HCEC 1CT (cell line): ENCODE measurements at regions not wholly inside any gene's neighbourhood (a gene's known extent, or its start where the extent isn't known, plus 50 kb on each side); places are given as distances from the start of the nearest gene placed in this dataset.
"Not testable (repeated sequence)": the region's sequence is repeated elsewhere in the genome, so short reads cannot be mapped to it uniquely, and the experiment has no call there.

Source experiments
- DNase-seq: peaks from one replicate; pipeline ENCODE4 v3.0.0-alpha.2; 2017

- no peak for DNase-seq
Measured at GRCh38 chr3:101134331-101134730, 141.1 kb upstream of the ABI3BP start.

- no peak for DNase-seq
Measured at GRCh38 chr3:101133652-101134051, 140.4 kb upstream of the ABI3BP start.

DNA sequence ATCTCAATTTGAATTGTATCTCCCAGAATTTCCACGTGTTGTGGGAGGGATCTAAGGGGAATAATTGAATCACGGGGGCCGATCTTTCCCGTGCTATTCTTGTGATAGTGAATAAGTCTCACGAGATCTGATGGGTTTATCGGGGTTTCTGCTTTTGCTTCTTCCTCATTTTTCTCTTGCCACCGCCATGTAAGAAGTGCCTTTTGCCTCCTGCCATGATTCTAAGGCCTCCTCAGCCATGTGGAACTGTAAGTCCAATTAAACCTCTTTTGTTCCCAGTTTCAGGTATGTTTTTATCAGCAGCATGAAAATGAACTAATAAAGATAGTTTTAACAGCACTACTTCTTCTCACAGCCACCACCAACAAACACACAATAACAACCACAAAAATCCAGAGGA is 140.0 kb upstream of the ABI3BP start:
- DNase-seq = not testable (repeated sequence)

GRCh38 chr3:101131767-101132166 is 138.5 kb upstream of the ABI3BP start:
- DNase-seq = no peak

DNA sequence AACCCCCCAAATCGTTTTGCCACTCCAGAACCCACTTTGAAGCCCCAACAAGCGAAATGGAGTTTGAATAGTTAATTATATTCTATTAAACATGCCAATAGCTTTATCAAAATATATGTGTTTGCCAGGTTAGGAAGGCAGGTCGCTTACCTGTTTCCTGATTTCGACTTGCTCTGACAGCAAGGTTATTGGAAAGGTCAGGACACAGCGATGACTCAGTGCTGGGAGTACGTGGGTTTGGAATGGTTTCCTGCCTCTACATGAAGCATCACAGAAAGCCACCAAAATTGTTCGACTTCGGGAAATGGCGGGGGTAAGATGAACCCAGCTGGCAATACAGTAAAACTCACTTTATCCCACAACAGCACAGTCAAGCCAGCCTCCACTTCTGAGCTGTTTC is 135.6 kb upstream of the ABI3BP start:
- no peak for DNase-seq

DNA sequence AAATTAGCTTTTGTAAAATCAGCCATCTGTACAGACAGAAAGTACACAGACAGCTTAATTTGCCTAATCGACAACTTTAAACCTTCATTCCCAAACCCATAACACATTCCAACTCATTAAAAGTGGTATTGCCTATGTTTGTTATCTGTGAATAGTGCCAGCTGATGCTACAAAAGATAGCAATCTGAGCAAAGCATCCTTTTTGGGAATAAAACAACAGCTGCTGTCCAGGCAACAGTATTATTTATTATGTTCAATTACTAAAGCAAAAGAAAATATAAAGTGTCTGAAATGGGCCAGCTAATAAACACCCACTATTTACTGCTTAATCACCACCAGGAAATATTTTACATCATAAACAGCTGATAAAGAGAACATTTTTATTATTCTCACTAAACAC is 134.8 kb upstream of the ABI3BP start:
- no peak for DNase-seq

DNA sequence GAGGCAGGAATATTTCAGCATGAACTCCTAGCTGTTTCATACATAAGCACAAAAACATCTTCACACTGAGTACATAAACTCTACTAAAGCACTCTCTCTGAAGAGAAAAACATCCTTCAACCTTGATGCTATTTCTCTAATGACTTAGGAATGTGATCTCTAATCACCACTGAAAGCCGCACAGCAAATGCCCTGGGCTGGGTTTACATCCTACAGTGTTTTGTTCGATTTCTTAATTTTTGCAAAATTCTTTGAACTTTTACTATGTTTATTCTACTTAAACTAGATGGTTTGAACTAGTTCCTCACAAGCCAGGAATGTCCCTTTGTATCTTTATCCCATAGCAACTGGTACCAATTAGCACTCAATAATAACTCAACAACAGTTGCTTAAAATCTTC is 130.9 kb upstream of the ABI3BP start:
- DNase-seq = no peak

- no peak for DNase-seq
Measured at GRCh38 chr3:101123081-101123480, 129.9 kb upstream of the ABI3BP start.

DNA sequence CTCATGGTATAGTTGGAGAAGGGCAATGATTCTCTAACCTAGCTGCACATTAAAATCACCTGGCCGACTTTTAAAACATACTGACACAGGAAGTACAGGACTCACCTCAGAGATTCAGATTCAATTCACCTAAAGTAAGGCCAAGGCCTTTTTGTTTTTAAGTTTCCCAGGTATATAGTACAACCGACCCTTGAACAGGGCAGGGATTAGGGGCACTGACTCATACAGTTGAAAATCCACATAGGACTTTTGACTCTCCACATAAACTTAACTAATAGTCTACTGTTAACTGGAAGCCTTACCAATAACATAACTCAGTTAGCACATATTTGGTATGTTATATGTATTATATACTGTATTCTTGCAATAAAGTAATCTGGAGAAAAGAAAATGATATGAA is 129.5 kb upstream of the ABI3BP start:
- no peak for DNase-seq

DNA sequence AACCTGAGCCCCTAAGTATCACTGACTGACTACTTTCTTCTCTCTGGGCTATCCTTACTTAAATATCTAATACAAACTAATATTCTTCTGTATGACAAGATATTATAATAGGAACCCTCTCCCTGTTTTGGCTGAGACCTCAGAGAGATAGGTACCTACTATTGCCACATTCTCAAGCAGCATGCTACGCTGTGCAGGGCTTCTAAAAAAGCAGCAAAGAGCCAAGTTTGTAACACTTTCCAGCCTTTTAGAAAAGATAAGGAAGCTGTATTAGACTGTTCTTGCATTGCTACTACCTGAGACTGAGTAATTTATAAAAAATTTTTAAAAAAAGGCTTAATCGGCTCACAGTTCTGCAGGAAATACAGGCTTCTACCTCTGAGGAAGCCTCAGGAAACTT is 126.8 kb upstream of the ABI3BP start:
- DNase-seq = no peak

GRCh38 chr3:101119535-101119934 is 126.3 kb upstream of the ABI3BP start:
- DNase-seq = peak; percentile 80

GRCh38 chr3:101117980-101118379 is 124.8 kb upstream of the ABI3BP start:
- no peak for DNase-seq

DNA sequence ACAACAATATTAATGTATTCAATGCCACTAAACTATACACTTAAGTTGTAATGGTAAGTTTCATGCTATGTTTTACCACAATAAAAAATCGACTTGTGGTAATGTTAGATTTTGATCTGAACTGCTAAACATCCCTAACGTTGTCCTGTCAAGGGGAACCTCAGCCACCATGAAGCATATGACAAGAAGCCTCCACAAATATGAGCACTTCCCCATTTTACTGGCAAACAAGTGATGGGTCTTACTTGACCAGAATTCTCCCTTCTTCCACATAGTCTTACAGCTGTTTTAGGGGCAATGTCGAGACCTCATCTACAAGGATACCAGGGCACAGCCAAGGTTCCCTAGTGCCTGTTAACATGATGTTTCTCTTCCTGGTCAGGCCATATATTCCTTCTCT is 124.2 kb upstream of the ABI3BP start:
- no peak for DNase-seq

DNA sequence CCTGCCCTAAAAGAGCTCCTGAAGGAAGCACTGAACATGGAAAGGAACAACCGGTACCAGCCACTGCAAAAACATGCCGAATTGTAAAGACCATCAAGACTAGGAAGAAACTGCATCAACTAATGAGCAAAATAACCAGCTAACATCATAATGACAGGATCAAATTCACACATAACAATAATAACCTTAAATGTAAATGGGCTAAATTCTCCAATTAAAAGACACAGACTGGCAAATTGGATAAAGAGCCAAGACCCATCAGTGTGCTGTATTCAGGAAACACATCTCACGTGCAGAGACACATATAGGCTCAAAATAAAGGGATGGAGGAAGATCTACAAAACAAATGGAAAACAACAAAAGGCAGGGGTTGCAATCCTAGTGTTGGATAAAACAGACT is 117.1 kb upstream of the ABI3BP start:
- not testable (repeated sequence) for DNase-seq

DNA sequence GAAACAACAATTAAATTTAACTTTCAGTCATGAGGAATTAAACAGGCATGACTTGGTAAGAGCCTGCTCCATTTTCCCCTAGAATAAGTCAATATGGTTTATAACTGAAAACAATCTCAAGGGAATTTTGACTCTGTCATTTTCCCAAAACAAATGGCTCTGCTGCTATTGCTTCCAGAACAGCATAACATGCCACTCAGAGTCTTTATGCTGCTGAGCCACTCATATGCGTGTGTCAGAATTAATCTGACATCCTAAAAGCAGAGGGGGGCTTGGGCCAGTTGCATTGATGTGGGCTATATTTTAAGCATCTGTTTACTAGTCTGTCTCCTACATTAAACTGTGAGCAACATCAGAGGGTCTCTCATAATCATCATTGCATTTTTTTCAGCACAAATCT is 111.1 kb upstream of the ABI3BP start:
- no peak for DNase-seq

DNA sequence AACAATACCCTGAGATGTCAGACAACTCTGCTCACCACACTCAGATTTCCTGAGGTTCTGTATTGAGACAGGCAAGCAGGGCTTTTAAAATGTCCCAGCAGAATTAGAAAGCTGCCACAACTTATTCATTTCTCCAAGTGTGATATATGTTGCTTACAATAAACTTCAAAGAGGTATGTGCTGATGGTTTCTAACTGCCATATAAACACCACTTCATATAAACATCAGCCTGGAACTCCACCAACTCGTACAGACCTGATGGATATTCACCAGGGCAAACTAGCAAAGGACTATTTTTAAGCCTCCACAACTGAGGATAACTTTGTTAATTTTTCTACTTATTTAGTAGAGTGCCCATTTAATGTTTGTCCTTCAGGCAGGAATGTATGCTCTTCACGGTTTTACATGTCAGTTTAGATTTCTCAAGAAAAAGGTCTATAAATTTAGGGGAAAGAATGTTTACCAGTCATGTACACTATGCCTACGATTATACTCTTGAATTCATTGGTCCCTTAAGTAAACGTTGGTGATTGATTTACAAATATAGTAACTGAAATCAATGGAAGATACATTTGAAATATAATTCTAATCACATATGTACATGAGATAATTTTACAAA is 109.6 kb upstream of the ABI3BP start:
- DNase-seq = no peak

- no peak for DNase-seq
Measured at GRCh38 chr3:101100361-101101009, 107.3 kb upstream of the ABI3BP start.

GRCh38 chr3:101099791-101100190 is 106.6 kb upstream of the ABI3BP start:
- DNase-seq = no peak

- no peak for DNase-seq
Measured at GRCh38 chr3:101096444-101096843, 103.2 kb upstream of the ABI3BP start.

DNA sequence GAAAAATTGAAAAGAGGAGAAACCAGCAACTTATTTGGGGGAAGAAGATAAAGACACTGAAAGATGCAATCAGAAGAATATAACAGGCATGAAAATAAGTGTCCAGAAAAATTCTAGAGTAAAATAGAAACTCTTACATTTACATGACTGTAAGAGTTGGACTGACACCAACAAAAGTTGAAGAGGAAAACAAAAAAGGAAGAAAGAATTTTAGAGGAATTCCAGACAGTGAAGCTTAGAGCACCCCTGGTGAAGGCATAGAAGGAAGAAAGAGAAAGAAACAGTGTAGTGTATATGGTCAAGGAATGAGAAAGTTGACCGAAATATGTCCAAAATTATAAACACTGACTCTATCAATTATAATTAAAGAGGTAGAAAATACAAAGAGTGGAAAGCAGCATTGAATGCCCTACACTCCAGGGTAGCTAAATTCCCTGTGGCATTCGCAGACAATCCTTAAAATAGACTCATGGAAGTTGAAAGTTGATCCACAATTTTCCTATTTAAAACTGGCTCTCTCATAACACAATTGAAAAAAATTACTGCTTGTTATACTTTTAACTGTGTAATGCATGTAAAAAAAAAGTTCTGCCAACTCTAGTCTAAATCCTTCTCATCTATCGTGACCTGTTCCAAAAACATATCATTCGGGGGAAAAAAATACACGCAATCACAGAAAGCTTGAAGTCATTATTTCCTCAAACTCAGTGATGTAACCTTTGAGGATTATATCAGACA is 102.6 kb upstream of the ABI3BP start:
- no peak for DNase-seq

- DNase-seq = no peak
Measured at GRCh38 chr3:101091489-101091888, 98.3 kb upstream of the ABI3BP start.

DNA sequence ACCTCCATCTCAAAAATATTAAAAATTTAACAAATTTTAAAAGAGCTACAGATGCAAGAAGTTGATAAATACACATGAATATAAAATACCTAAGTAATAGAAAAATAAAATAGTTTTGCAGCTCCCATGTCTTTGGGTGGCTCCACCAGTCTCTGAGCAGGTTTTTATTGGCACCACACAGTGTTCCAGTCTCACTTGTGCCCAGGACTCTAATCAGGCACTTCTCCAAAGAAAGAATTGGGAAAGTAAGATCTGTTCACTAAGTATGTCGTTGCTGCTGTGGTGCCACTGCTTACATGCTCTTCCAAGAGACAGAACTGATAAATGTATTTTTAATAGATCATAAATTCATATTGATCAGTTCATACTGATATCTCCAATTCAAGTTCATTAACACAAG is 92.5 kb upstream of the ABI3BP start:
- DNase-seq = no peak

DNA sequence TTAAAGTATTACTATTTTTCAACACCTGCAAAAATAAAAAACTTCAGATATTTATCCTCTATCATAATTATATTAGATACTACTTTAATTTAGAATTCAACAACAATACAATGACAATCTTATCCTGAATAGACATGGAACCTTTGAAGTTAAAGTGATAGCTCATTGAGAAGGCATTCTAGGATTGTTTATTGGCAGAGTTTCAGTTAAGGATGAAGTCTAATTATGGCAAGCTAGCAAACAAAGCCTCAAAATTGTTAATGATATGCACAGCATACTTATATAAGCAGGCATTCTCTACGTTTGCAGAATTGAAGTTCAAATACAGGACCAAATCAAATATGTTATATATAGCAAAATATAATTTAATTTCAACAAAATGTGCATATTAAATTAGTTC is 91.2 kb upstream of the ABI3BP start:
- DNase-seq = no peak

DNA sequence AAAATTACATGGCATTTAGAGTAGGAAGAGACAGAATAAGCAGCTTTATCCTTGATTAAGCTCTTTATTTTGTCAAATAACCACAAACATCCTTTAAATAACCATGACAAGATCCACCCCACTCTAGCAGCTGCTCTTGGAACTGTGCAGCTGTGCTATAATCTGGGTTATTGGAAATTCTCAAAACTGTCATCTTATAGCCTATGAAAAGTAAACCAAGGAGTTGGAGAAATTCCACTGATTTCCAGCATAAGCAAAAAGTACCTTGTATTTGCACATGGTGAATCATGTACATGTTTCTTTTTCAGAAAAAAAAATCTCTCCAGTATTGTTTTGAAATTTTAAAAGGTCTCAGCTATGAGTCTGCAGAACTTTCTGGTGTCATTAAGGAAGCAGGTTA is 88.8 kb upstream of the ABI3BP start:
- DNase-seq = no peak

GRCh38 chr3:101081446-101081845 is 88.2 kb upstream of the ABI3BP start:
- no peak for DNase-seq
